Neutrophil (primary cell): ENCODE measurements at regions not wholly inside any gene's neighbourhood (a gene's known extent, or its start where the extent isn't known, plus 50 kb on each side); places are given as distances from the start of the nearest gene placed in this dataset.
A peak's percentile ranks its signal among the peaks of the same experiment; 100 is the strongest.

Source experiments
- H3K27ac ChIP-seq: fragments of 200-600 bp; sonication (generic); 2 replicates; pipeline ENCODE4 v1.5.1; 2016; ENCODE audit warnings: mild to moderate bottlenecking, moderate library complexity
- H3K27me3 ChIP-seq: fragments of 200-600 bp; sonication (generic); 2 replicates; pipeline ENCODE4 v1.6.0; 2016; ENCODE audit warnings: mild to moderate bottlenecking
- H3K36me3 ChIP-seq: fragments of 200-600 bp; sonication (generic); 2 replicates; pipeline ENCODE4 v1.5.1; 2017
- H3K4me1 ChIP-seq, 2 experiments: fragments of 200-600 bp in 1 of 2; sonication (generic) in 1 of 2; 1 replicate in 1 of 2; 2 replicates in 1 of 2; pipeline versions ENCODE4 v1.5.1 to v1.6.1; 2013 to 2016; ENCODE audit warnings: low read depth in 1 of 2, low read length in 1 of 2, mild to moderate bottlenecking in 1 of 2, moderate library complexity in 1 of 2; ENCODE audit not compliant: control insufficient read depth in 1 of 2, insufficient read depth in 1 of 2
- H3K4me3 ChIP-seq, 2 experiments: fragments of 200-600 bp in 1 of 2; sonication (generic) in 1 of 2; 1 replicate in 1 of 2; 2 replicates in 1 of 2; pipeline ENCODE4 v1.5.1; 2013 to 2016; ENCODE audit warnings: low read depth in 1 of 2, low read length in 1 of 2, mild to moderate bottlenecking in 1 of 2, moderate library complexity in 1 of 2
- H3K9me3 ChIP-seq: fragments of 200-600 bp; sonication (generic); 2 replicates; pipeline ENCODE4 v1.5.1; 2016
- TF ChIP-seq, protein P1 (sequence below): fragments of 200-600 bp; sonication (generic); IDR thresholded peaks from 2 replicates; pipeline ENCODE4 v1.5.1; 2016; ENCODE audit warnings: antibody characterized with exemption

DNA sequence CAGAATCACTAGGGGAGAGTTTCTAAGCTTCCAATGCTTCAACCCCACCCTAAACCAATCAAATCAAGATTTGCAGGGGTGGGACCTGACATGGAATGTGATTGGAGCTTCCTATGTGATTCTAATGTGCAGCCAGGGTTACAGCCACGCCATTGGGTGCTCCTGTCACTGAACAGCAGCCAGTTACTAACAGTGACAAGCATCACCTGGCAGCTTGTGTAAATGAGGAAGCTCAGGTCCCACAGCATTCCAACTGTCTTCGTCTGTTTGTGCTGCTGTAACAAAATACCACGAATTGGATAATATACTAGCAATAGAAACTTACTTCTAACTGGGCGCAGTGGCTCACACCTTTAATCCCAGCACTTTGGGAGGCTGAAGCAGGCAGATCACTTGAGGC is 294.9 kb downstream of the SHQ1 start:
- peaks cover 36 to 39% of the 10 kb centered on the region in 2 experiments for H3K4me1 ChIP-seq
- no peaks in the 10 kb centered on the region for H3K36me3 ChIP-seq
- no peak overlapping the region for H3K4me3 ChIP-seq
- TF ChIP-seq, protein P1, sequence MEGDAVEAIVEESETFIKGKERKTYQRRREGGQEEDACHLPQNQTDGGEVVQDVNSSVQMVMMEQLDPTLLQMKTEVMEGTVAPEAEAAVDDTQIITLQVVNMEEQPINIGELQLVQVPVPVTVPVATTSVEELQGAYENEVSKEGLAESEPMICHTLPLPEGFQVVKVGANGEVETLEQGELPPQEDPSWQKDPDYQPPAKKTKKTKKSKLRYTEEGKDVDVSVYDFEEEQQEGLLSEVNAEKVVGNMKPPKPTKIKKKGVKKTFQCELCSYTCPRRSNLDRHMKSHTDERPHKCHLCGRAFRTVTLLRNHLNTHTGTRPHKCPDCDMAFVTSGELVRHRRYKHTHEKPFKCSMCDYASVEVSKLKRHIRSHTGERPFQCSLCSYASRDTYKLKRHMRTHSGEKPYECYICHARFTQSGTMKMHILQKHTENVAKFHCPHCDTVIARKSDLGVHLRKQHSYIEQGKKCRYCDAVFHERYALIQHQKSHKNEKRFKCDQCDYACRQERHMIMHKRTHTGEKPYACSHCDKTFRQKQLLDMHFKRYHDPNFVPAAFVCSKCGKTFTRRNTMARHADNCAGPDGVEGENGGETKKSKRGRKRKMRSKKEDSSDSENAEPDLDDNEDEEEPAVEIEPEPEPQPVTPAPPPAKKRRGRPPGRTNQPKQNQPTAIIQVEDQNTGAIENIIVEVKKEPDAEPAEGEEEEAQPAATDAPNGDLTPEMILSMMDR = no peak
- H3K9me3 ChIP-seq = no peaks in the 10 kb centered on the region
- H3K27me3 ChIP-seq = no peaks in the 10 kb centered on the region
- H3K27ac ChIP-seq = peak overlapping the region; percentile 29

GRCh38 chr3:72550582-72551262 is 297.5 kb downstream of the SHQ1 start:
- no peaks in the 10 kb centered on the region for H3K36me3 ChIP-seq
- peak overlapping the region; percentile 73 for H3K27ac ChIP-seq
- TF ChIP-seq, protein P1 = no peak
- no peak overlapping the region for H3K4me3 ChIP-seq
- peaks cover 22 to 24% of the 10 kb centered on the region in 2 experiments for H3K4me1 ChIP-seq
- no peaks in the 10 kb centered on the region for H3K9me3 ChIP-seq
- H3K27me3 ChIP-seq = no peaks in the 10 kb centered on the region

DNA sequence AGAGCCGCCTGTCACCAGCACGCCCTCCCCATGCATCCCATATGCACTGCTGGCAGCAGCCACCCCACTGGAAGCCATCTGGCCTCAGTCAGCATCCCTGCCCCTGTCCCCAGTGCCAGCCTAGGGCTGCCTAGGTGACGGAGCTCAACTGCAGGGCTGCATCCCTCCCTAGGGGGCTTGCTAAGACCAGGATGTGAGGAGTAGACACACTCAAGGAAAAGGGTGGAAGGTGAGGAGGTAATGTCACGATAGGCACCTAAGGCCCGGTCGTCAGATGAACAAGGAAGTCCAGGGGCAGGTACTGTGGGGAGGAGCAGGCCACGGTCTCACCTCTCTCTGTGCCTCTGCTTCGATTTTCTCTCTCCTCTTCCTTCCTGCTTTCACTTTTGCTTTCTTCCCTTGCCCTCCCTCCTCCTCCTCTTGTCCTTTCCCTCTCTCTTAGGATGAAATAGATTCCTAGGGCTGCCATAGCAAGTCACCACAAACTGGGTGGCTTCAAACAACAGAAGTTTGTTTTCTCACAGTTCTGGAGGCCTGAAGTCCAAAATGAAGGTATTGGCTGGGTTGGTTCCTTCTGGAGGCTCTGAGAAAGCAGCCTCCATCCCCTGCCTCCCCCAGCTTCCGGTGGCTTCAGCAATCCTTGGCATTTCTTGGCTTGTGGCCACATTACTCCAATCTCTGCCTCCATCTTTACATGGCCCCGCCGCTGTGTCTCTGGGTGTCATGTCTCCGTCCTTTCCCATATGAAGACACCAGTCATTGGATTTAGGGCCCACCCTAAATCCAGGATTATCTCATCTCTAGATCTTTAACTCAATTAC is 298.3 kb downstream of the SHQ1 start:
- H3K4me3 ChIP-seq = peak overlapping the region; percentile 28 to 45
- H3K4me1 ChIP-seq = peaks cover 22 to 24% of the 10 kb centered on the region in 2 experiments
- no peaks in the 10 kb centered on the region for H3K36me3 ChIP-seq
- no peaks in the 10 kb centered on the region for H3K9me3 ChIP-seq
- no peaks in the 10 kb centered on the region for H3K27me3 ChIP-seq
- peak overlapping the region; percentile 73 for H3K27ac ChIP-seq
- TF ChIP-seq, protein P1 = no peak

- Histone ChIP-seq H3K4me1 (peaks cover 22 to 24% of the 10 kb centered on the region in 2 experiments), H3K27me3 (no peaks in the 10 kb centered on the region), H3K27ac (peak overlapping the region; percentile 73), H3K9me3 (no peaks in the 10 kb centered on the region), H3K36me3 (no peaks in the 10 kb centered on the region), H3K4me3 (no peak overlapping the region)
- TF ChIP-seq, protein P1 = no peak
Measured at GRCh38 chr3:72548981-72549380, 299.3 kb downstream of the SHQ1 start.

GRCh38 chr3:72548461-72548860 is 299.8 kb downstream of the SHQ1 start:
- Histone ChIP-seq H3K27me3 (no peaks in the 10 kb centered on the region), H3K9me3 (no peaks in the 10 kb centered on the region), H3K4me3 (no peak overlapping the region), H3K36me3 (no peaks in the 10 kb centered on the region), H3K4me1 (peaks cover 25 to 27% of the 10 kb centered on the region in 2 experiments), H3K27ac (peak overlapping the region; percentile 73)
- TF ChIP-seq, protein P1 = no peak
